ENCODE measurements at regions not wholly inside any gene's neighbourhood (a gene's known extent, or its start where the extent isn't known, plus 50 kb on each side); places are given as distances from the start of the nearest gene placed in this dataset.

GRCh38 chr18:10329101-10329500 lies 125.3 kb upstream of the APCDD1 start:
- TF ChIP-seq YY1 (IDR thresholded peaks at IDR 0.05; ENCODE audit: low read depth) (no peak), TEAD4 (IDR thresholded peaks at IDR 0.05) (no peak)
- TF ChIP-seq, protein P1, sequence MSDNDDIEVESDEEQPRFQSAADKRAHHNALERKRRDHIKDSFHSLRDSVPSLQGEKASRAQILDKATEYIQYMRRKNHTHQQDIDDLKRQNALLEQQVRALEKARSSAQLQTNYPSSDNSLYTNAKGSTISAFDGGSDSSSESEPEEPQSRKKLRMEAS (IDR thresholded peaks at IDR 0.05) = no peak

DNA sequence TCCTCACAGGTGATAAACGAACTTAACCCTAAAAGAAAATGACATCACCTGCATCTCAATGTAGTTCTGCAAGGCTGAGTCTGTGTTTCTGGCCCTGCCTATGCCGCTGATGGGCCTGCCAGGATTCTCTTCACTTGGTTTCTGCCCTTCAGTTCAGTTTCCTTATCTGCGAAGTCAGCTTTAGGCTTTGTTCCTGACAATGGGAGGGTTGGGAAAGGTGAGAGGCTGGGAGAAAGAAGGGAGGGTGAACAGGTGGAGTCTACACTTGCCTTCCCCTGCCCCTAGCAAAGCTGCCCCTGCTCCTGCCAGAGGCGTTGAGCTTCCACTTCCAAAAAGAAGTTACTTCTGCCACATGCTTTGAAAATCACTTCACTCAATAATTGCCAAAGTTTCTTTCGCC lies 124.0 kb upstream of the APCDD1 start:
- TF ChIP-seq TCF12 (IDR thresholded peaks at IDR 0.05; ENCODE audit: low read depth) (no peak), NFIC (IDR thresholded peaks at IDR 0.05) (no peak), YY1 (IDR thresholded peaks at IDR 0.05; ENCODE audit: low read depth) (no peak), CREB1 (IDR thresholded peaks at IDR 0.05; ENCODE audit: low read depth) (no peak), EGR1 (IDR thresholded peaks at IDR 0.05) (no peak), TEAD4 (IDR thresholded peaks at IDR 0.05) (no peak)
- TF ChIP-seq, protein P1 (IDR thresholded peaks at IDR 0.05) = no peak
- TF ChIP-seq, protein P2, sequence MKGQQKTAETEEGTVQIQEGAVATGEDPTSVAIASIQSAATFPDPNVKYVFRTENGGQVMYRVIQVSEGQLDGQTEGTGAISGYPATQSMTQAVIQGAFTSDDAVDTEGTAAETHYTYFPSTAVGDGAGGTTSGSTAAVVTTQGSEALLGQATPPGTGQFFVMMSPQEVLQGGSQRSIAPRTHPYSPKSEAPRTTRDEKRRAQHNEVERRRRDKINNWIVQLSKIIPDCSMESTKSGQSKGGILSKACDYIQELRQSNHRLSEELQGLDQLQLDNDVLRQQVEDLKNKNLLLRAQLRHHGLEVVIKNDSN (IDR thresholded peaks at IDR 0.05) = no peak

- TF ChIP-seq EP300 (IDR thresholded peaks at IDR 0.05; ENCODE audit: borderline replicate concordance) (no peak), TEAD4 (IDR thresholded peaks at IDR 0.05) (no peak), EGR1 (IDR thresholded peaks at IDR 0.05) (no peak)
These were observed 122.0 kb upstream of the APCDD1 start for GRCh38 chr18:10332452-10332851.

DNA sequence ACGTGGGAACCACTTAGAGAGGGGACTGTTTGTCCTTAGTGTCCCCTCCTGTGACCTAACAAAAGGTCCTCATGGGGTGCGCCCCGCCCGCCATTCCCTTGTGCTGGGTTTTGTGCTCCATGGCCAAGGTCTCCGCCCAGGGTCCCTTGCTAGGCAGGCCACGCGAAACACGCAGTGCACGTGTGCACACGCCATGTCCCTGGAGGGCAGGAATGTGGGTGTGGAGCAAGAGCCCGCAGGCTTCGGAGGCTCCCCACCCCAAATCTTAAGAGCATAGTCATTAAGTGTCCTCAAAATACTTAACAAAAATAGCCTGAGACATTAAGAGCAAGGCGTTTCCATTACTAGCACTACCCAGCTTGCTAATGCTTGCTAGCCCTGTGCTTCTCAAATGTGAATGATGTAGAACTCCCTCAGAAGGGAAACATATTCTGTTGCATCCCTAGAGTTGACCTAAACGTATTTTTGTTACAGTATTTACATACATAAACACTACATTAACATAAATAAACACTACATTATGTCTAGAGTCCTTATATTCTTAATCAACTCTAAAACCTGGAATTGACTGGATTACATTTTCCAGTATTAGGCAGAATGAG lies 117.6 kb upstream of the APCDD1 start:
- TF ChIP-seq, protein P2 (IDR thresholded peaks at IDR 0.05) = no peak
- TF ChIP-seq REST (IDR thresholded peaks at IDR 0.05; ENCODE audit: low read depth) (no peak), FOXM1 (IDR thresholded peaks at IDR 0.05; ENCODE audit: borderline replicate concordance, low read depth) (no peak), TEAD4 (IDR thresholded peaks at IDR 0.05) (no peak), EP300 (IDR thresholded peaks at IDR 0.05; ENCODE audit: borderline replicate concordance) (no peak), TAF1 (IDR thresholded peaks at IDR 0.05; ENCODE audit: low read depth) (no peak), NFIC (IDR thresholded peaks at IDR 0.05) (no peak), ZBTB7A (IDR thresholded peaks at IDR 0.05; ENCODE audit: low read depth) (no peak), TCF12 (IDR thresholded peaks at IDR 0.05; ENCODE audit: low read depth) (no peak), EGR1 (IDR thresholded peaks at IDR 0.05) (no peak), RAD21 (IDR thresholded peaks at IDR 0.05; ENCODE audit: low read depth) (no peak), CEBPB (IDR thresholded peaks at IDR 0.05) (no peak), YY1 (IDR thresholded peaks at IDR 0.05; ENCODE audit: low read depth) (no peak), CREB1 (IDR thresholded peaks at IDR 0.05; ENCODE audit: low read depth) (no peak)
- TF ChIP-seq, protein P1 (IDR thresholded peaks at IDR 0.05) = no peak

DNA sequence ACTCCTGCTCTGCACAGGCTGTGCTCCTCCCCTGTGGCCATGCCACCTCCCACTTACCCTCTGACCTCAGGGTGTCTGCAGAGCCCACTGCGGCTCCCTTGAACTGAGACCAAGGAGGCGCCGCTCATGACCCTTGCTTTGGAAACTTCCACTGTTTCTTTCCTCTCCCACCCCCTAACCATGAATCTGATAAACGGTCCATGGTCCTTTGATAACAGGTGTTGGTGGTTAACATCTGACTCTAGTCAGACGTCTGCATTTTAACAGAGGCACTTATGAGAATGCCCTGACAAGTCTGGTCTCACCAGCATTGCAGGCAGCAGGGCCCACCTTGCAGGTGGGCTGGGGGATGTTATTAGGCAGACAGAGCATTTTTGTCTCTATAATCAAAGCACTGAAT lies 113.6 kb upstream of the APCDD1 start:
- TF ChIP-seq RAD21 (IDR thresholded peaks at IDR 0.05; ENCODE audit: low read depth) = no peak
- no peak for TF ChIP-seq CEBPB (IDR thresholded peaks at IDR 0.05)
- TF ChIP-seq EP300 (IDR thresholded peaks at IDR 0.05; ENCODE audit: borderline replicate concordance) = no peak
- TF ChIP-seq ZBTB7A (IDR thresholded peaks at IDR 0.05; ENCODE audit: low read depth) = no peak
- TF ChIP-seq NFIC (IDR thresholded peaks at IDR 0.05) = no peak
- no peak for TF ChIP-seq EGR1 (IDR thresholded peaks at IDR 0.05)
- TF ChIP-seq TCF12 (IDR thresholded peaks at IDR 0.05; ENCODE audit: low read depth) = no peak
- TF ChIP-seq, protein P1 (IDR thresholded peaks at IDR 0.05) = no peak
- TF ChIP-seq, protein P2 (IDR thresholded peaks at IDR 0.05) = no peak
- TF ChIP-seq YY1 (IDR thresholded peaks at IDR 0.05; ENCODE audit: low read depth) = no peak
- TF ChIP-seq CREB1 (IDR thresholded peaks at IDR 0.05; ENCODE audit: low read depth) = no peak
- TF ChIP-seq TAF1 (IDR thresholded peaks at IDR 0.05; ENCODE audit: low read depth) = no peak

DNA sequence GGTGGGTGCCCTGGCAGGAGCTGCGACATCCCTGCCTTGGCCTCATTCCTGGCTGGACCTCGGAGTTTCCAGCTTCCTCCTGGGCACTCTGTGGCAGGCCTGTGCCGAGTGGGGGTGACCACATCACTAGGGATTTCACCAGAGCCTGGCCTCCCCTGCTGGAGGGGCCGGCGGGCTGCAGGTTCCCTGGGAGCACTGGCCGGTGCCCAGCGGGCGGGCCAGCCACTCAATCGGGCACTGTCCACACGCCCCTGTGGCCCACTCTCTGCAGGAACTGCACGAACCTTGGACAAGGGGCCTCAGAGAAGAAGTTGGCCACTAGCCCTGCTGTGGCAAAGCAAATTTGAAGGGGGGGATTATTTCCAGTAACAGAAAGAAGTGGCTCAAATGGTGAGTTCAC lies 110.7 kb upstream of the APCDD1 start:
- TF ChIP-seq CEBPB (IDR thresholded peaks at IDR 0.05) = no peak

DNA sequence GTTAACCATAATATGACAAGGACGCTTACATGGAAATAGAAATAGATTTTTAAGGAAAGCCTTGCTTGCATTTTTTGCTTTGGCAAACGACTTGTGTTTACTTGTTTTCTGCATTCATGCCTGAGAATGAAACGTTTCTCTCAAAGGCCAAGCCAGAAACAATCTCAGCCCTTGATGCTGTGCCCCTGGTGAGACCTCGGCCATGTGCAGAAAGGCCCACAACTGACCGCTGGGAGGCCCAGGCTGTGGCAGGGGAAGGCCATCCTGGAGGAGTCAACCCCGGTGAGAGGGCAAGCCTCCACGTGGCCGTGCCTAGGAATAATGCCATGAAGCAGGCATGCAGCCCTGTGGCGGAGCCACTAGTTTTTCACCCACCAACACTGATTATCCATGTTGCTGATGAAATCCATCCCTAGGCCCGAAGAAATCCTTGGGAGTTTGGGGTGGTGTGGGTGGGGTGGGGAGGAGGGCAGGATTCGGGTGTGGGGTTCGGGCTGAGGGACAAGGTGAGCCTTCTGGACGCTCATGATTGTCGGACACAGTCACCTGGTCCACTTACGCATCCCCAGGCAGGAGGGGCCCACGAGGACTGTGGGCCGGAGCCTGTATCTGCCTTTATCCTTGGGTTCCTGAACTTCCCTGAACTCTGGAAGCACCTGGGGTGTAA lies 107.6 kb upstream of the APCDD1 start:
- TF ChIP-seq REST (IDR thresholded peaks at IDR 0.05; ENCODE audit: low read depth) (no peak), EP300 (IDR thresholded peaks at IDR 0.05; ENCODE audit: borderline replicate concordance) (no peak), CEBPB (IDR thresholded peaks at IDR 0.05) (no peak), YY1 (IDR thresholded peaks at IDR 0.05; ENCODE audit: low read depth) (no peak), FOXM1 (IDR thresholded peaks at IDR 0.05; ENCODE audit: borderline replicate concordance, low read depth) (no peak), TEAD4 (IDR thresholded peaks at IDR 0.05) (no peak), EGR1 (IDR thresholded peaks at IDR 0.05) (no peak), TCF12 (IDR thresholded peaks at IDR 0.05; ENCODE audit: low read depth) (no peak), TAF1 (IDR thresholded peaks at IDR 0.05; ENCODE audit: low read depth) (no peak), NFIC (IDR thresholded peaks at IDR 0.05) (no peak), ZBTB7A (IDR thresholded peaks at IDR 0.05; ENCODE audit: low read depth) (no peak), CREB1 (IDR thresholded peaks at IDR 0.05; ENCODE audit: low read depth) (no peak)
- TF ChIP-seq, protein P2 (IDR thresholded peaks at IDR 0.05) = no peak
- TF ChIP-seq, protein P1 (IDR thresholded peaks at IDR 0.05) = no peak

Data from Ishikawa (cell line).